HFFc6 (cell line): ENCODE measurements at regions not wholly inside any gene's neighbourhood (a gene's known extent, or its start where the extent isn't known, plus 50 kb on each side); places are given as distances from the start of the nearest gene placed in this dataset.
"Not testable (repeated sequence)": the region's sequence is repeated elsewhere in the genome, so short reads cannot be mapped to it uniquely, and the experiment has no call there.

Experiments
- DNase-seq: peaks from one replicate; pipeline ENCODE4 v3.0.0-alpha.2; 2018
- H3K27ac Mint-ChIP-seq: 2 replicates; pipeline ENCODE4 v1.8.0; 2020; ENCODE audit warnings: mild to moderate bottlenecking, mixed read lengths
- H3K27me3 Mint-ChIP-seq: 2 replicates; pipeline ENCODE4 v1.8.0; 2021; ENCODE audit warnings: mild to moderate bottlenecking, moderate library complexity, mixed read lengths; ENCODE audit not compliant: insufficient read depth
- H3K36me3 Mint-ChIP-seq: 2 replicates; pipeline ENCODE4 v1.8.0; 2021; ENCODE audit warnings: low read depth, mixed read lengths
- H3K4me1 Mint-ChIP-seq: 2 replicates; pipeline ENCODE4 v1.8.0; 2020; ENCODE audit warnings: low read depth, mixed read lengths
- H3K4me3 Mint-ChIP-seq: 2 replicates; pipeline ENCODE4 v1.8.0; 2020; ENCODE audit warnings: mild to moderate bottlenecking, moderate library complexity, mixed read lengths
- H3K9me3 Mint-ChIP-seq: 2 replicates; pipeline ENCODE4 v1.8.0; 2020; ENCODE audit warnings: mild to moderate bottlenecking, mixed read lengths
- CTCF ChIP-seq: fragments of 200-600 bp; sonication (generic); IDR thresholded peaks from 2 replicates; pipeline ENCODE4 v1.5.0; 2021; ENCODE audit warnings: antibody characterized with exemption, mild to moderate bottlenecking

GRCh38 chr10:11691319-11691755 lies 50.8 kb upstream of the ECHDC3 start:
- no peaks in the 10 kb centered on the region for H3K9me3 Mint-ChIP-seq
- no peak for TF ChIP-seq CTCF
- peaks cover 6% of the 10 kb centered on the region for H3K4me1 Mint-ChIP-seq
- H3K36me3 Mint-ChIP-seq, result no peaks in the 10 kb centered on the region
- H3K4me3 Mint-ChIP-seq, result no peak overlapping the region
- no peak for DNase-seq
- peaks cover 40% of the 10 kb centered on the region for H3K27me3 Mint-ChIP-seq
- no peak overlapping the region for H3K27ac Mint-ChIP-seq

- DNase-seq, result no peak
- H3K36me3 Mint-ChIP-seq, result no peaks in the 10 kb centered on the region
- H3K4me3 Mint-ChIP-seq, result no peak overlapping the region
- no peak for TF ChIP-seq CTCF
- H3K27ac Mint-ChIP-seq, result no peak overlapping the region
- peaks cover 34% of the 10 kb centered on the region for H3K27me3 Mint-ChIP-seq
- no peaks in the 10 kb centered on the region for H3K9me3 Mint-ChIP-seq
- peaks cover 14% of the 10 kb centered on the region for H3K4me1 Mint-ChIP-seq
Measured at GRCh38 chr10:11689945-11690736, 52.0 kb upstream of the ECHDC3 start.

GRCh38 chr10:11688448-11688795 lies 53.8 kb upstream of the ECHDC3 start:
- not testable (repeated sequence) for H3K27ac Mint-ChIP-seq, DNase-seq, H3K36me3 Mint-ChIP-seq, H3K9me3 Mint-ChIP-seq, H3K4me3 Mint-ChIP-seq
- Mint-ChIP-seq H3K4me1 (peaks cover 31% of the 10 kb centered on the region), H3K27me3 (peaks cover 33% of the 10 kb centered on the region)

- Mint-ChIP-seq H3K4me1 (peaks cover 32% of the 10 kb centered on the region), H3K36me3 (no peaks in the 10 kb centered on the region), H3K27ac (no peak overlapping the region), H3K4me3 (no peak overlapping the region), H3K27me3 (peaks cover 38% of the 10 kb centered on the region), H3K9me3 (no peaks in the 10 kb centered on the region)
- DNase-seq, result no peak
- TF ChIP-seq CTCF, result no peak
Measured at GRCh38 chr10:11687779-11688447, 54.3 kb upstream of the ECHDC3 start.

GRCh38 chr10:11687357-11687771 lies 54.8 kb upstream of the ECHDC3 start:
- no peak for TF ChIP-seq CTCF
- H3K27ac Mint-ChIP-seq, result no peak overlapping the region
- H3K36me3 Mint-ChIP-seq, result no peaks in the 10 kb centered on the region
- peaks cover 32% of the 10 kb centered on the region for H3K4me1 Mint-ChIP-seq
- no peak overlapping the region for H3K4me3 Mint-ChIP-seq
- DNase-seq, result no peak
- no peaks in the 10 kb centered on the region for H3K9me3 Mint-ChIP-seq
- H3K27me3 Mint-ChIP-seq, result peaks cover 39% of the 10 kb centered on the region

- TF ChIP-seq CTCF, result no peak
- no peak for DNase-seq
- Mint-ChIP-seq H3K36me3 (no peaks in the 10 kb centered on the region), H3K9me3 (no peaks in the 10 kb centered on the region), H3K4me3 (peak overlapping the region; percentile 48; the same call in 1 of the 2 replicates), H3K4me1 (peaks cover 32% of the 10 kb centered on the region), H3K27ac (no peak overlapping the region), H3K27me3 (peaks cover 41% of the 10 kb centered on the region)
Measured at GRCh38 chr10:11685787-11686218, 56.4 kb upstream of the ECHDC3 start.
